B cell (primary cell): ENCODE measurements at regions not wholly inside any gene's neighbourhood (a gene's known extent, or its start where the extent isn't known, plus 50 kb on each side); places are given as distances from the start of the nearest gene placed in this dataset.

Experiments used
- ATAC-seq: fragments of 200-7000 bp; cut with Tn5 transposase; one replicate; pipeline ENCODE4 v1.10.0; 2021; ENCODE audit warnings: low read depth, mild to moderate bottlenecking, moderate number of reproducible peaks, moderate library complexity
- CTCF ChIA-PET: fragments of 350-600 bp; sonication (Branson Sonifier 250); formaldehyde crosslinking; loops from one replicate; lab custom pipeline; 2021; ENCODE audit warnings: antibody characterized with exemption, inconsistent platforms; lab: Charles Lee
- POLR2A ChIA-PET: fragments of 350-600 bp; sonication (Branson Sonifier 250); formaldehyde crosslinking; loops from one replicate; lab custom pipeline; 2021; ENCODE audit warnings: antibody characterized with exemption; lab: Charles Lee
- DNase-seq: peaks from one replicate; pipeline ENCODE4 v3.0.0; 2013
- H2AFZ ChIP-seq: 2 replicates; pipeline ENCODE4 v1.6.1; 2012; ENCODE audit warnings: mild to moderate bottlenecking, low read depth, low read length; ENCODE audit not compliant: insufficient read depth, poor library complexity, severe bottlenecking
- H3K27ac ChIP-seq, 2 donors: 1 replicate in 1 of 2; 2 replicates in 1 of 2; pipeline ENCODE4 v1.5.1; 2012 to 2013; ENCODE audit warnings: low read length in 2 of 2, mild to moderate bottlenecking in 2 of 2, moderate library complexity in 1 of 2
- H3K27me3 ChIP-seq, 4 experiments: fragments of 200-600 bp in 1 of 4; sonication (generic) in 1 of 4; replicated peaks in 1 of 4; 1 replicate in 2 of 4; 2 replicates in 2 of 4; pipeline versions ENCODE4 v1.6.1 to v1.7.0; 2013 to 2016; ENCODE audit warnings: low read length in 3 of 4, mild to moderate bottlenecking in 2 of 4, mixed read lengths in 1 of 4, moderate library complexity in 1 of 4; ENCODE audit not compliant: insufficient read depth in 4 of 4, control insufficient read depth in 3 of 4; ENCODE audit errors: control extremely low read depth in 1 of 4
- H3K36me3 ChIP-seq, 2 experiments: replicated peaks in 1 of 2; 1 replicate in 1 of 2; 2 replicates in 1 of 2; pipeline versions ENCODE4 v1.6.1 to v1.7.1; 2013; ENCODE audit warnings: low read length in 1 of 2; ENCODE audit not compliant: insufficient read depth in 2 of 2, control insufficient read depth in 1 of 2; ENCODE audit errors: control extremely low read depth in 1 of 2, extremely low read depth in 1 of 2
- H3K4me1 ChIP-seq, 2 donors: fragments of 200-600 bp in 1 of 2; sonication (generic) in 1 of 2; 1 replicate in 1 of 2; 2 replicates in 1 of 2; pipeline versions ENCODE4 v1.5.1 to v1.6.1; 2013 to 2017; ENCODE audit warnings: low read length in 2 of 2; ENCODE audit not compliant: control insufficient read depth in 2 of 2, insufficient read depth in 2 of 2
- H3K4me2 ChIP-seq: replicated peaks from 2 replicates; pipeline ENCODE3; 2012; ENCODE audit warnings: mild to moderate bottlenecking, low read depth, low read length; ENCODE audit not compliant: poor library complexity, severe bottlenecking
- H3K4me3 ChIP-seq, 5 experiments: fragments of 200-600 bp in 1 of 5; sonication (generic) in 1 of 5; 1 replicate in 3 of 5; 2 replicates in 2 of 5; pipeline versions ENCODE4 v1.5.1 to v1.7.0; 2011 to 2016; ENCODE audit warnings: low read length in 4 of 5, mild to moderate bottlenecking in 4 of 5, low read depth in 2 of 5, control low read depth in 1 of 5, moderate library complexity in 1 of 5; ENCODE audit not compliant: insufficient read depth in 1 of 5; ENCODE audit errors: control extremely low read depth in 1 of 5, extremely low read depth in 1 of 5
- H3K79me2 ChIP-seq: fragments of 200-600 bp; sonication (generic); one replicate; pipeline ENCODE4 v1.6.0; 2016; ENCODE audit warnings: low read length; ENCODE audit not compliant: control insufficient read depth, insufficient read depth
- H3K9ac ChIP-seq: fragments of 200-600 bp; sonication (generic); 2 replicates; pipeline ENCODE4 v1.6.1; 2017; ENCODE audit warnings: mild to moderate bottlenecking, low read length, moderate library complexity
- H3K9me3 ChIP-seq, 3 donors: one replicate each; pipeline versions ENCODE4 v1.6.1 to v1.7.1; 2013; ENCODE audit warnings: low read length in 2 of 3; ENCODE audit not compliant: control insufficient read depth in 2 of 3, insufficient read depth in 1 of 3; ENCODE audit errors: control extremely low read depth in 1 of 3
- H4K20me1 ChIP-seq: 2 replicates; pipeline ENCODE4 v1.6.0; 2012; ENCODE audit warnings: mild to moderate bottlenecking, low read length; ENCODE audit not compliant: insufficient read depth, control insufficient read depth, poor library complexity, severe bottlenecking
- H3K27ac Mint-ChIP-seq: one replicate; pipeline ENCODE4 v1.8.0; 2021; ENCODE audit warnings: mixed read lengths
- H3K27me3 Mint-ChIP-seq: one replicate; pipeline ENCODE4 v1.8.0; 2021; ENCODE audit warnings: mixed read lengths
- H3K4me1 Mint-ChIP-seq: one replicate; pipeline ENCODE4 v1.8.0; 2021; ENCODE audit warnings: mixed read lengths
- H3K4me3 Mint-ChIP-seq: one replicate; pipeline ENCODE4 v1.8.0; 2021; ENCODE audit warnings: mixed read lengths
- H3K9me3 Mint-ChIP-seq: one replicate; pipeline ENCODE4 v1.8.0; 2022; ENCODE audit warnings: mixed read lengths; ENCODE audit not compliant: insufficient read depth
- CTCF ChIP-seq: fragments of 200-600 bp; IDR thresholded peaks from one replicate; pipeline ENCODE4 v1.8.0; 2022; ENCODE audit warnings: antibody characterized with exemption, mild to moderate bottlenecking
- EZH2 ChIP-seq: IDR thresholded peaks from 2 replicates; pipeline ENCODE4 v1.6.1; 2012; ENCODE audit warnings: borderline replicate concordance, low read depth, mild to moderate bottlenecking, moderate library complexity, low read length; ENCODE audit not compliant: insufficient read depth, poor library complexity, severe bottlenecking
- WGBS: methylation state at CpG from one replicate; pipeline ENCODE4 v1.1.5; 2013; ENCODE audit warnings: missing lambda C conversion rate; ENCODE audit not compliant: insufficient coverage; 5-methylcytosine and 5-hydroxymethylcytosine counted together
- intact Hi-C: fragments of 100-400 bp; cut with micrococcal nuclease; formaldehyde crosslinking; loops from one replicate; pipeline ENCODE4 v1.10.0; 2022

- ATAC-seq (no peak), DNase-seq (no peak)
- H3K27ac ChIP-seq = no peak overlapping the region
- H3K4me2 ChIP-seq = no peak overlapping the region
- CTCF ChIA-PET = no interaction called here
- H3K9me3 ChIP-seq = no peaks in the 10 kb centered on the region
- no CpG with 5 or more reads among the region's 1 CpG for WGBS
- TF ChIP-seq CTCF = no peak
- no peak for TF ChIP-seq EZH2
- no peak overlapping the region for H3K9ac ChIP-seq
- no peaks in the 10 kb centered on the region for H3K36me3 ChIP-seq
- H3K4me3 ChIP-seq = no peak overlapping the region
- H3K4me3 Mint-ChIP-seq = no peak overlapping the region
- H3K4me1 Mint-ChIP-seq = no peaks in the 10 kb centered on the region
- H3K27ac Mint-ChIP-seq = no peak overlapping the region
- no peaks in the 10 kb centered on the region for H3K4me1 ChIP-seq
- no peaks in the 10 kb centered on the region for H3K27me3 ChIP-seq
- H3K79me2 ChIP-seq = no peaks in the 10 kb centered on the region
- intact Hi-C loops = no loop called here
- H2AFZ ChIP-seq = no peak overlapping the region
- H4K20me1 ChIP-seq = no peaks in the 10 kb centered on the region
- no peaks in the 10 kb centered on the region for H3K9me3 Mint-ChIP-seq
- POLR2A ChIA-PET = no interaction called here
- peaks cover 1% of the 10 kb centered on the region for H3K27me3 Mint-ChIP-seq
These were observed 97.7 kb upstream of the SMIM30 start for GRCh38 chr7:113216038-113216437.

- intact Hi-C loops = no loop called here
- Histone ChIP-seq H3K9ac (no peak overlapping the region), H3K4me2 (no peak overlapping the region), H3K27ac (no peak overlapping the region), H3K79me2 (no peaks in the 10 kb centered on the region), H2AFZ (no peak overlapping the region), H3K4me3 (no peak overlapping the region), H3K27me3 (peaks cover 0 to 3% (median 2%) of the 10 kb centered on the region in 4 experiments), H4K20me1 (no peaks in the 10 kb centered on the region), H3K9me3 (no peaks in the 10 kb centered on the region), H3K36me3 (no peaks in the 10 kb centered on the region), H3K4me1 (no peaks in the 10 kb centered on the region)
- TF ChIP-seq EZH2 (no peak), CTCF (no peak)
- CTCF ChIA-PET = no interaction called here
- H3K4me1 Mint-ChIP-seq = no peaks in the 10 kb centered on the region
- H3K27me3 Mint-ChIP-seq = no peaks in the 10 kb centered on the region
- ATAC-seq = no peak
- no peaks in the 10 kb centered on the region for H3K9me3 Mint-ChIP-seq
- H3K27ac Mint-ChIP-seq = no peak overlapping the region
- DNase-seq = no peak
- POLR2A ChIA-PET = no interaction called here
- WGBS = no CpG with 5 or more reads among the region's 1 CpG
- H3K4me3 Mint-ChIP-seq = no peak overlapping the region
These were observed 91.3 kb upstream of the SMIM30 start for GRCh38 chr7:113209449-113210203.
